Upper lobe of left lung (tissue), 6 donors: ENCODE measurements at regions not wholly inside any gene's neighbourhood (a gene's known extent, or its start where the extent isn't known, plus 50 kb on each side); places are given as distances from the start of the nearest gene placed in this dataset.
"Not testable (repeated sequence)": the region's sequence is repeated elsewhere in the genome, so short reads cannot be mapped to it uniquely, and the experiment has no call there.

Source experiments
- ATAC-seq, 2 donors: fragments of 200-7000 bp; cut with Tn5 transposase; one replicate each; pipeline ENCODE4 v1.9.1; 2022; ENCODE audit warnings: mild to moderate bottlenecking in 2 of 2, moderate library complexity in 2 of 2; ENCODE audit not compliant: low FRiP score in 2 of 2
- DNase-seq, 2 donors: peaks; one replicate each; pipeline ENCODE4 v3.0.0-alpha.2; 2019 to 2020
- H3K27ac ChIP-seq, 4 donors: fragments of 200-600 bp; sonication (generic); one replicate each; pipeline ENCODE4 v1.5.1; 2016 to 2019
- H3K27me3 ChIP-seq, 4 donors: fragments of 200-600 bp; sonication (generic); one replicate each; pipeline ENCODE4 v1.5.1; 2017 to 2019
- H3K36me3 ChIP-seq, 4 donors: fragments of 200-600 bp; sonication (generic); one replicate each; pipeline ENCODE4 v1.5.1; 2016 to 2019
- H3K4me1 ChIP-seq, 4 donors: fragments of 200-600 bp; sonication (generic); one replicate each; pipeline ENCODE4 v1.5.1; 2018 to 2019
- H3K4me3 ChIP-seq, 4 donors: fragments of 200-600 bp; sonication (generic); one replicate each; pipeline ENCODE4 v1.5.1; 2017 to 2019; ENCODE audit warnings: mild to moderate bottlenecking in 2 of 4, moderate library complexity in 1 of 4
- H3K9me3 ChIP-seq, 4 donors: fragments of 200-600 bp; sonication (generic); one replicate each; pipeline ENCODE4 v1.5.1; 2018 to 2019
- CTCF ChIP-seq, 6 experiments: fragments of 450-650 bp in 4 of 6; fragments of 200-600 bp in 2 of 6; sonication (generic) in 2 of 6; IDR thresholded peaks; one replicate each; pipeline ENCODE4 v1.5.1; 2016 to 2019; ENCODE audit warnings: antibody characterized with exemption in 6 of 6
- EP300 ChIP-seq, 4 donors: sonication (generic); formaldehyde crosslinking; IDR thresholded peaks; one replicate each; pipeline ENCODE4 v1.5.1; 2017; ENCODE audit warnings: antibody characterized with exemption in 4 of 4, control low read depth in 2 of 4
- POLR2A ChIP-seq, 4 donors: fragments of 450-650 bp; IDR thresholded peaks; one replicate each; pipeline ENCODE4 v1.5.1; 2016 to 2017; ENCODE audit warnings: antibody characterized with exemption in 4 of 4, mild to moderate bottlenecking in 2 of 4
- POLR2AphosphoS5 ChIP-seq, 2 donors: sonication (generic); formaldehyde crosslinking; IDR thresholded peaks; one replicate each; pipeline ENCODE4 v1.5.1; 2017; ENCODE audit warnings: antibody characterized with exemption in 2 of 2
- WGBS, 2 donors: methylation state at CpG; one replicate each; pipeline ENCODE4 v1.1.5; 2017 to 2018; 5-methylcytosine and 5-hydroxymethylcytosine counted together
- donor health status: DM: no; HTN: no; CAD: no; lungs with moderate emphysema.
- donor health status: DM: no; HTN: yes; CAD: no; lungs with severe emphysema.

GRCh38 chr5:122668552-122668951, 106.3 kb upstream of the SNX2 start:
- ATAC-seq (no peak), DNase-seq (no peak)
- no peaks in the 10 kb centered on the region for H3K27me3 ChIP-seq
- 55 to 59% methylated on average over 2 of the region's 2 CpGs for WGBS, 2 donors
- H3K27ac ChIP-seq = no peak overlapping the region
- TF ChIP-seq CTCF (IDR thresholded peaks at IDR 0.05) (no peak), EP300 (IDR thresholded peaks at IDR 0.05) (no peak), POLR2AphosphoS5 (IDR thresholded peaks at IDR 0.05) (no peak), POLR2A (IDR thresholded peaks at IDR 0.05) (no peak)
- H3K36me3 ChIP-seq = no peaks in the 10 kb centered on the region
- no peaks in the 10 kb centered on the region for H3K4me1 ChIP-seq
- H3K4me3 ChIP-seq = no peak overlapping the region
- H3K9me3 ChIP-seq = no peaks in the 10 kb centered on the region

GRCh38 chr5:122669709-122670108, 105.2 kb upstream of the SNX2 start:
- 47 to 83% methylated on average over 1 of the region's 1 CpG for WGBS, 2 donors
- not testable (repeated sequence) for ATAC-seq

GRCh38 chr5:122673343-122673742, 101.5 kb upstream of the SNX2 start:
- TF ChIP-seq CTCF (IDR thresholded peaks at IDR 0.05) (no peak), EP300 (IDR thresholded peaks at IDR 0.05) (no peak), POLR2A (IDR thresholded peaks at IDR 0.05) (no peak), POLR2AphosphoS5 (IDR thresholded peaks at IDR 0.05) (no peak)
- Histone ChIP-seq H3K4me3 (no peak overlapping the region), H3K27me3 (no peaks in the 10 kb centered on the region), H3K4me1 (no peaks in the 10 kb centered on the region), H3K9me3 (no peaks in the 10 kb centered on the region), H3K36me3 (no peaks in the 10 kb centered on the region), H3K27ac (no peak overlapping the region)
- WGBS, 2 donors = 84 to 86% methylated on average over 3 of the region's 3 CpGs
- DNase-seq = no peak
- ATAC-seq = peak in 1 of 2 donors; percentile 94

More at GRCh38 chr5:122669709-122670108, 105.2 kb upstream of the SNX2 start:
- not testable (repeated sequence) for H3K9me3 ChIP-seq, DNase-seq, H3K4me1 ChIP-seq, H3K4me3 ChIP-seq, H3K27ac ChIP-seq, H3K36me3 ChIP-seq, H3K27me3 ChIP-seq

GRCh38 chr5:122674385-122674784, 100.5 kb upstream of the SNX2 start:
- no peaks in the 10 kb centered on the region for H3K4me1 ChIP-seq
- no peaks in the 10 kb centered on the region for H3K27me3 ChIP-seq
- TF ChIP-seq POLR2AphosphoS5 (IDR thresholded peaks at IDR 0.05) (no peak), CTCF (IDR thresholded peaks at IDR 0.05) (no peak), POLR2A (IDR thresholded peaks at IDR 0.05) (no peak), EP300 (IDR thresholded peaks at IDR 0.05) (no peak)
- no peaks in the 10 kb centered on the region for H3K36me3 ChIP-seq
- H3K4me3 ChIP-seq = no peak overlapping the region
- no peak overlapping the region for H3K27ac ChIP-seq
- DNase-seq (no peak), ATAC-seq (no peak)
- 85 to 100% methylated on average over 1 of the region's 1 CpG for WGBS, 2 donors
- H3K9me3 ChIP-seq = no peaks in the 10 kb centered on the region

GRCh38 chr5:122680623-122681350, 94.1 kb upstream of the SNX2 start:
- Histone ChIP-seq H3K36me3 (no peaks in the 10 kb centered on the region), H3K27ac (no peak overlapping the region), H3K4me1 (no peaks in the 10 kb centered on the region), H3K27me3 (no peaks in the 10 kb centered on the region), H3K9me3 (no peaks in the 10 kb centered on the region), H3K4me3 (no peak overlapping the region)
- no peak for TF ChIP-seq POLR2AphosphoS5 (IDR thresholded peaks at IDR 0.05)
- no peak for TF ChIP-seq EP300 (IDR thresholded peaks at IDR 0.05)
- TF ChIP-seq CTCF (IDR thresholded peaks at IDR 0.05) = no peak
- no peak for TF ChIP-seq POLR2A (IDR thresholded peaks at IDR 0.05)
- ATAC-seq (no peak), DNase-seq (no peak)
- WGBS, 2 donors = 61 to 64% methylated on average over 3 of the region's 3 CpGs
